Jurkat, Clone E6-1 (cell line): ENCODE measurements at regions not wholly inside any gene's neighbourhood (a gene's known extent, or its start where the extent isn't known, plus 50 kb on each side); places are given as distances from the start of the nearest gene placed in this dataset.

Experiments used
- DNase-seq: peaks from one replicate; pipeline ENCODE4 v3.0.0-alpha.2; 2011; ENCODE audit warnings: low read depth, low spot score
- H3K4me3 ChIP-seq: 2 replicates; pipeline ENCODE4 v1.5.1; 2011; ENCODE audit warnings: mild to moderate bottlenecking, low read length, control low read depth, moderate library complexity

DNA sequence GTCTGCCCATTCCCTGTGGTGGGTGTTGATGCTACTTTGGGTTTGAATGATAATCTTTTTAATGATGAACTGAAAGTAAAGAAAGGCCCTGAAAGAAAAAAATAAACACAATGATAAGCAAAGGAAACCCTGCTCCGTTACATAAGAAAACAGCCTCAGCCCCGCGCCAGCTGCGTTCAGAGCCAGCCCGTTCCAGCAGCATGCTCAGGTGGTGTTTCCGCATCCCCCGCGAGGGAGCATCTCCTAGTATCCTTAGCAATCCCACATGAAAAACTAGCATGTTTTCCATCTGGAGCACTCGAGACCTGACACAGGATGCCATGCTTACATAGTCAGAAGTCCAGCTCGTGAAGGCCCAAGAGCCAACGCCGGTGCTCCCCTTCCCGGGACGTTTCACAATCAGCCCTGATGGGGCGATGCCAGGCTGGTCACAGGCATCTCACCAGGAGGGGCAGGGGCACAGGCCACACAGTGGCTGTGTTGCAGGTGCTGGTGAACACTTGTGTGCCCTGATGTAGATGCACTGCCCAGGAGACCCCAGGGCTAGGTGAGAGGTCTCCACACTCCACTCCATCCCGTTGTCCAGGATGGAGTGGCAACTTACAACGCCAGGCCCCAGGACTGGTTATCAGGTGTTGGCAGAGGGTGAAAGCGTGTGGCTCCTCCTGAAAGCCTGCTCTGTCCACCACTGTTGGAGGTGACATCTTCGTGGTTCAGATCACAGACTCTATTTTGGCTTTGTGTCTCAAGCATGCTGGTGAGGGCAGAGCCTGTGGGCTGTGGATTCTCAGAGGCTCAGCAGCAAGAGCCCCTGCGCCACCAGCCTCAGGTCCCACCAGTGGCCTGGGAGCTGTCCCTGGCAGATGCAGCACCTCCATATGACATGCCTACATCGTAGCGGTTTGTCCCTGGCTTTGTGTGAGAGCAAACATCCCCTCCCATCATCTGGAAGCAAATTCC, 246.8 kb upstream of the IRX1 start:
- DNase-seq: no peak
- H3K4me3 ChIP-seq: no peak overlapping the region

DNA sequence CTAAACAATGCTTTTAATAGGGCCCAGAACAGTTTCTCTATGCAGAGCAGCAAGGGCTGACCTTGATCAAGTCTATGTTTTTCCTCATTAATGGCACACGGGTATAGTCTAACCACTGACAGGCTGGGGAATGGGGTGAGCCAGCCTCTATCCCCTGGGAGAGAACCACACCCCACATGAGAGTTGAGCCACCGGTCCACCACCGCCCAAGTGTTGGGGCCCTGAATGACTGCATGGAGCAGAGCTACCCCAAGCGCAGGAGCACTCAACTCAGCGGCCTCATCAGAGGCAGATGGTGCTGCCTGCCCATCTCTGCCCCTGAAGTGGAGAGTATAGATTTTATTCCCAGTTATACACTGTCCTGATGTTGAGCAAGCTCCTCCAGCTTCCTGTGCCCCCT, 247.9 kb upstream of the IRX1 start:
- DNase-seq: no peak
- H3K4me3 ChIP-seq: no peak overlapping the region

DNA sequence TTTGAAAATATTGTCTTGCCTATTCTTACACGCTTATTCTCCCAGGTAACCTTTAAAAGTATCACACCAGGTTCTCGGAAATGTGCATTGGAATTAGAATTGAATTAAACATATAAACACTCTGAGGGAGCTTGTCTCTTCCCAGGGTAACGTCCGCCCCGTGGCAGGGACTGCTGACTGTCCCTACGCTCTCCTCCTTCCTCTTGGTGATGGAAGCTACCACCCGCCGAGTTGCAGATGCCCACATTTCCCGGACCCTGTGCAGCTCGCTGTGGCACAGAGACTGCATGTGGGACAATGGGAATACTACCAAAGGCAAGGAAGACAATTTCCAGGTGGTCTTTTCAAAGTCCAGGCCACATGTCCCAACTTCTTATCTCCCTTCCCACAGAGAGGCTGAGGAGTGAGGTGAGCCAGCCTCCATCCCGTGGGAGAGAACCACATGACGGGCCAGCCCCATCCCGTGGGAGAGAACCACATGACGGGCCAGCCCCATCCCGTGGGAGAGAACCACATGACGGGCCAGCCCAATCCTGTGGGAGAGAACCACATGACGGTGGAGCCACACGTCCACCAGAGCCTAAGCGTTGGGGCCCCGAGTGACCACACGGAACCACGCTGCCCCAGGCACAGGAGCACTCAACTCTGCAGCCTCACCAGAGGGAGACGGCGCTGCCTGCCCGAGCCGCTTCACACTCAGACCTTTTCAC, 249.4 kb upstream of the IRX1 start:
- DNase-seq: no peak
- H3K4me3 ChIP-seq: no peak overlapping the region

DNA sequence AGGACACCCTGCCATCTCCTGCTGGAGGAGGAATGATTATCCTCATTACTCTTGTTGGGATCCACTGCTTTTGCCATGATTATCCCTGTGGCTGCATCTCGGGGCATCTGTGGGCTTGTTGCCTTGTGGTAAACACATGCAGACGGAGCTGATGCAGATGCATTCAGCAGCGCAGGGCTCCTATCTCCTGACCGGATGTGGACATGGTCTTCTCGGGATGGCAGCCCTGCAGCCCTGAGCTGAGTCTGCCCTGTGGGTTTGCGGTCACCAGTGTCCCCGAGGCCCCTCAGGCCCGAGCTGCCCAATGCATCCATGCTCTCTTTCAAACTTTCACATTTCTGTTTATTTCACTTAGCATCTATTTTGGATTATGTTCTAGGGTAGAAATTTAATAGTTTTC, 250.4 kb upstream of the IRX1 start:
- no peak overlapping the region for H3K4me3 ChIP-seq
- DNase-seq: no peak

DNA sequence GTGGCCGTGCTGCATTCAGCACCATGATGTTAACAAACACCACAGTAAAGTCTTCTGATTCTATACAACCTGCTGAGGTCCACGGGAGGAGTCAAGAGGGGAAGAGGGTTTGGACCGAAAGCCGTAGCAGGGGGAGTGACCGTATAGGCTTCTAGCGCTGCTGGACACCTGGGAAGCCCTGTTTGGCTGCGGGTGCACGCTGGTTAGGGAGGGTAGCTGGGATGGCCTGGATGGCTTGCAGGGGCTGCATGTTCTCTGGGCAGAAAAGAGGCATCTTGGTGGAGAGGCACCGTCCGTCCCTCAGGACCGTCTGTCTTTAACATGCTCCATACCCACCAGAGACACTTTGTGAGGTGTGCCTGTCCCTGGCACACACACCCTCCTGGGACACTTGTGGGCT, 251.0 kb upstream of the IRX1 start:
- no peak overlapping the region for H3K4me3 ChIP-seq
- no peak for DNase-seq

DNA sequence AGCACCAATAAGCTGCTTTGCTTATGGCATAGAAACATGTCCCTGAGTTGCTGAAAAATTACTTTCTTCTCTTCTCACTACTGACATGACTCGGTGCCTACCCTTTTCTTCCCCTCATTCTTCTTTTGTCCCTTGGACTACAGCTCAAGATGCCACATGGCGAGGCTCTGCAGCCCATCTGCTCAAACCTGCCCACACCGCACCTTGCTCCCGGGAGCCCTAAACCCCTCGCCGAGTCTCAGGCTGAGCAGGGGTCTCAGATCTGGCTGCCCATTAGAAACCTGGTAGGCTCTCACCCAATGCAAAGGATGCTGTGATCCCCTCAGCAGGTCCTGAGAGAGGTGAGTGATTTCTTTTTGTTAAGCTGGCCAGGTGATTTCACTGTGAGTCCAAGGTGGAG, 251.7 kb upstream of the IRX1 start:
- no peak overlapping the region for H3K4me3 ChIP-seq

DNA sequence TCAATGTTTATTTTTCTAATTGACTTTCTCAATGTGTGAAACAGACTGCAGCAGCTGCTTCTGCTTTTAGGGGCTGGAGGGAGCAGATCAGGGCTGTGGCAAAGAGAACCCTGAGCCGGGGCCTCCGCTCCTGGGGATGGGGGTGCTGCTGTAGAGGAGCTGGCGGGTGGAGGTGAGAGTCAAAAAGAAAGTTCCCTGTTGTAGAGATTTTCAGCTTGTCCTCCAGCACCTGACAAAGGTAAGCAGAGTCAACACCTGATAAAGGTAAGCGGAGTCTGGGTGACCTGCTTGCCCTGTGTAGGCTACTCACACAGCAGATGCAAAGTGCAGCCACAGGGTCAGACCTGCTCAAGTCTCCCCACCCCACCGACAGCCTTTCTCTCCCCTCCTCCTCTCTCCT, 252.4 kb upstream of the IRX1 start:
- DNase-seq: no peak
- H3K4me3 ChIP-seq: no peak overlapping the region

More for the DNA sequence above, 251.7 kb upstream of the IRX1 start:
- DNase-seq: no peak

DNA sequence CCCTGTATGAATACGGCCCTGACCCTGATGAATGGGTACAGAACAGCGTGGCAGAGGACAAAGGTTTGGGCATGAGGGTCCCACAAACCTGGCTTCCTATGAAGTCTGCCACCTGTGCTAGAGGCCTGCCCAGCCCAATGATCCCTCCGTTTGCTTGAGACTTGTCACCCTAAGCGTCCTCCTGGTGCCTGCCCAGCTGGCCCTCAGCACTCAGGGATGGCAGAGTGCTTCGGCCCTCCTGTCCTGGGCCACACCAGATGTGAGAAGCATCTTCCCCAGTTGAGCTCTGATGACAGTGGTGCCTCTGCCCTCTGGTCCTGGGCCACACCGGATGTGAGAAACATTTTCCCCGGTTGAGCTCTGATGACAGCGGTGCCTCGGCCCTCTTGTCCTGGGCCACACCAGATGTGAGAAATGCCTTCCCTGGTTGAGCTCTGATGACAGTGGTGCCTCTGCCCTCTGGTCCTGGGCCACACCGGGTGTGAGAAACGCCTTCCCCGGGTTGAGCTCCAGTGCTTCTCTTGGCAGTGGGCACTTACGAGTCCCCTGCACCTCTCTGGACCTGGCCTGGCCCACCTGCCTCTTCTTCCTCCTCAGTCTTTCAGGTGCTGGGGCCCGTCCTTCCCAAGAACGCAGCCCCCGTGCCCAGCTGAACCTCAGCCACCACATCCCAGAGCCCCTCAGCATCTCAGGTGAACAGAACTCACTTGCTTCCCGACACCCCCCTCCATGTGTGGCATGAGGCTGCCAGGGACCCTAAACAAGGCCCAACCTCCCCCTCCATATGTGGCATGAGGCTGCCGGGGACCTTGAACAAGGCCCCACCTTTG, 253.1 kb upstream of the IRX1 start:
- H3K4me3 ChIP-seq: no peak overlapping the region
- no peak for DNase-seq

DNA sequence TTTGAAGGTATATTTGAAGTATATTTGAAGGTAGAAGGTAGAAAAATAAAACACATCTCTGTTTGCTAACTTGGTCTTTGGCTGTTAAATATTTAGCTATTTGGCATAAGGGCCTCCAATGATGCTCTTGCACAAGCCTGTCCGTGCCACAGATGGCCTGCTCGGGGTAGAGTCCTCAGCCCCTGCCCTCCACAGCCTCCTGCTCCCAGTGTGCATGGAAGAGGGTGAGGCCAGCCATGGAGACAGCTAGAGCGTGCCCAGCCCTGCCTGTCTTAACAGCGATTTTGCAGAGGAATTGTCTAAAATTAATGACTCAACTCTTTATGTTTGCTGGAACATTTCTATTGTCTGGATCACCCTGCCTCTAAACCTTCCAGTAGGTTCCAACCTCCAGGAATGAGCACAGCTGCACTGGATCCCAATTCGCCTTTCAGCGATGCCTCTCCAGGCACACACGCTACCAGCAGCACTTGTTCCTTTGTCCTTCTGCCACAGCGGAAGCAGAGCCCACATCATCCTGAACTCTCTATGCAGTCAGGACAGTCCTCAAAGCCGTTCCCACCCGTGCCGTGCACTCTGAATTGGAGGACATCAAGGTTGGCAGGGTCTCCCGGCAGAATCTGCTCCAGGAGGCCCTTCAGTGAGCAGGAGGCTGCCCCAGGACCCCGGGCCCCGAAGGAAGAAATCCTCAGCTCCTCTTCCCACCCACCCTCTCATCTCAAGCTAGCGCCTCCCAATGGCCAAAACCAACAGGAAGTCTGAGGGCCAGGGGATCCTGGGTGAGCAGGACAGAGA, 254.0 kb upstream of the IRX1 start:
- no peak overlapping the region for H3K4me3 ChIP-seq
- DNase-seq: no peak

DNA sequence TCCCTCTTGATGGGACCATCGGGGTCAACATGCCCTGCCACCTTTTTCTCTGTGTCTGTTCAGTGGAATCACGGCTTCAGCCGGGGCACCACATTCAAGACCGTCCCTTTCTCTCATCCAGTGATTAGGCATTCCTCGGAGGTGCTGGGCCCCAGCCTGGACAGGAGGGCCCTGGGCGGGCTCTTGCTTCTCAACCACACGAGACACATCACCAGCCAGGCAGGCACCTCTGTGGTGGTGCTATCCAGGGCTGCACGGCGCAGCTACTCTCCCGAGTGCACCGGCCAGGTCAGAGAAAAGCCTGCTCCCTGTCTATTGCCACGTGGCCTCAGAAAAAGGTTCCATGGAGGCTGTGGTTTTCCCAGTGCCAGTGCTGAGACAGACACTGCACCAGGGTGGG, 255.2 kb upstream of the IRX1 start:
- DNase-seq: no peak
- H3K4me3 ChIP-seq: no peak overlapping the region

DNA sequence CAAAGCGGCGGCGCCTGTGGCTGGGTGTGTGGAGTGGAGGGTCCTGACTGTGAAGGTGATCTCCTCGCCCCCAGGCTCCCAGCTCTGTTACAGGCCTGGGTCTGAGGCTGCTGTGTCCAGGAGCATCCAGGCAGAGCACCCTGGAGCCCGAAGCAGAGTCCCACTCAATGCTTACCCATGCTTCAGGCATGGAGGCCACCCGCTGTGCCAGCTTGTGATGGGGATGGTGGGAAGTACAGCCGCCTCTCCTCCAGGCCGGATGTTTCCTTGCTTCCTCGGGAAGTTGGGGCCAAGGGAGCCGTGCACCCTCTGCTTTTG, 255.9 kb upstream of the IRX1 start:
- DNase-seq: no peak
- no peak overlapping the region for H3K4me3 ChIP-seq

DNA sequence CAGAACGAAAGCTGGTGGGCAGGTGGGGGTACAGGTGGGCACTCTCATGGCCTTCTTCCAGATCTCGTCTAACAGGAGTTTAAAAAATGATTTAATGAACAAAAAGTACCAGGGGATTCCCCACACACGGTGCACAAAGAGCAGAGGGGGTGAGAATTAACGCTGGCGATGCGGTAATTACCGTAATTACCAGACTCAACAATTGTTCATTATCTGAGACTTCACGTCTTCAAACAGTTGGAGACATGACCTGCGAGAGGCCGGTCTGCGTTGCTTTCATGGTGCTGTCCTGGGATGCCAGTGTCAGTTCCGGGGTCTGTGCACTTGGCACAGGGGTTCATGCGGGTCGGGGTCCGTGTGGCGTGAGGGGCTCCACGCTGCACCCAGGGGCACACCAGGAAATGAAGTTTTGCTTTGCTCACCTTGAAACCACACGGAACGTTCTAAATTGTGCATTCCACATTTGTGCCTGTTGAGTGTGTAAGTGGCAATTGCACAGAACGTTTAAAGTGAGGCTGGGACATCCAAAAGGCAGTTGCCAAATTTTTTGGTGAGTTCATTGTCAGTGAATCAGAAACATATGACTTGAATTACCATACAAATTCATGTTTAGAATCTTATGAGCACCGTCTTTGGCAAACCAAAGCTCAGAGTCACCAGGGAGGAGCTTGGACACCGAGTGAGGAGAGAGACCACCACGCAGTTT, 256.4 kb upstream of the IRX1 start:
- no peak for DNase-seq
- H3K4me3 ChIP-seq: no peak overlapping the region

DNA sequence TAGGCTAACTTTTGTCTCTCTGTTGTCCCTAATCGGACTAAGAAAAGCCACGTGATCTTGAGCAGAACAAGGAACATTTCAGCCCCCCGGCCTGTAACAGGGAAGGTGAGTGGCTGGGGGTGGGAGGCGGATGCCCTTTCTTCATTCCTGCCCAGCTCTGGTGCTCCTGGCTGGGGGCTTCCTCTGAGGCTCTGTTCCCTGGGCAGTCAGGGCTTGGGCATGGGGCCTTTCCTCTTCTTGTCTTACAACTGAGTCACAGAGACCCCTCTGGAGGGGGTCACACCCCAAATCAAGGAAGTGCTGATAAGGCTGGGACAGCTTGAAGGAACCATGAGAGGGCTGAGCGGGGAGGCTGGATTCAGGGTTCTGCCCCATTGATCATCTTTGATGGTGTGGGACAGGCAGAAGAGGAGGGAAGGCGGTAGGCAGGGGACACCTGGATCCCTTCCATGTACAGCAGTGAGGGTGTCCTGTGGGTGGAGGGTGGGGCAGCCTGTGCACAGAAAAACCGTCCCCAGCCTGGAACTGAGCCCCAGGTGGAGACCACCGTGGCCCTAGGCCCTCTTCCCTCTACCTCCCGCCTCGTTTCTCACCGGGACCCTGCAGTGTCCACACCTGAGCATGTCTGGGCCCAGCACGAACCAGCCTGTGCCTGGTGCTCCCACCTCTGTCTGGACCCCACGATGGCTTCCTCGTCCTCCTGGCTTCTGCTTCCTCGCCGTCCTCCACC, 257.7 kb upstream of the IRX1 start:
- DNase-seq: no peak

DNA sequence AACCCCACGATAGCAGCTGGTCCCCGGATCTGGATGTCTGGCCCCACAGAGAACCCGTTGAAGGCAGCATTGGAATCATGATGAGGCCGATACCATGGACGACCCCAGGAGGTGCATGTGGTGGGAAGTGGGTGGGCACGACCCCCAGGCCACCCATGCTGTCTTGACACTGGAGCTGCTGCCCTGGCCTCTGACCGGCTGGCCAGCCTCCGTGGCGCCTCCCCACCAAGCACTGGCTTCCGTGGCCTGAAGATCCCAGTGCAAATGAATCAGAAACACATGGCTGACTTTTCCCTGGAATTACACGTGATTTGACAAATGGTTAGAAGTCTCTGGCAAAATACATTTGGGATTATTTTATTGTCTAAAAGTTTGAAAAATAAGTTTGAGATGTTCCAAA, 259.0 kb upstream of the IRX1 start:
- DNase-seq: no peak
- H3K4me3 ChIP-seq: no peak overlapping the region

More for the DNA sequence above, 257.7 kb upstream of the IRX1 start:
- no peak overlapping the region for H3K4me3 ChIP-seq

DNA sequence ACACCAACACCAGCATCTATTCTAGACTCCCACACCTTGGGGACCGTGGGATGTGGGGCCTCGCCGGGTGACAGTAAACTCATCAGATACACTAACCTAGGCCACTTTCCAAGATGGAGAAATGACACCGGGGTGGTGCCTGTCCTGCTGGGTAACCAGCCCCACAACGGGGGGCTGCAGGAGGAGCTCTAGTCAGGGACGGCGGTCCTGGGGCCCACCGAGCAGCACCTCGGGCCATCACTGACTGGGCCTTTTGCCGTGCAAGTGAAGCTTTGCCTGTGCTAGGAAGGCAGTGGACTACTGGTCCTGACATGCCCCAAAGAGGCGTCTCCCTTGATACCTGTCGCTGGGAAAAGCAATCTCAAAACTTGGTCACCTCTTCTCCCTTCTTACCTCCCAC, 260.3 kb upstream of the IRX1 start:
- no peak for DNase-seq
- no peak overlapping the region for H3K4me3 ChIP-seq

DNA sequence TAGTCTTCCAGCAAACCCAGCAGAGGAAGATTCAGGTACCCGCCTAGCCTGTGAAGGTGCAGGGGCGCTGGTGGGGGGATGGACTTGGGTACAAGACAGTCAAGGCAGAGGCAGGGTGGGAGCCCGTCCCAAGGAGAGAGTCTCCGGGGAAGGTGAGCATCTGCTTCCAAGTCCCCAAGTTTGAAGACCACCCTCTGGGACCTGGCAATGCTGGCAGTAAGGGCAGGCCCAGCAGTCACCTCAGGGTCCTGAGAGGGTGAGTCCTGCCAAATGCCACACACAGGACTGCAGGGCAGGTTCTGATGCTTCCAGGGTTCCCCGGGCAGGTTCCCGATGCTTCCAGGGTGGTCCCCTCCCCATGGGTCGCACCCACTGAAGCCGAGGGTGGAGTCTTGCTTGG, 261.8 kb upstream of the IRX1 start:
- no peak overlapping the region for H3K4me3 ChIP-seq

DNA sequence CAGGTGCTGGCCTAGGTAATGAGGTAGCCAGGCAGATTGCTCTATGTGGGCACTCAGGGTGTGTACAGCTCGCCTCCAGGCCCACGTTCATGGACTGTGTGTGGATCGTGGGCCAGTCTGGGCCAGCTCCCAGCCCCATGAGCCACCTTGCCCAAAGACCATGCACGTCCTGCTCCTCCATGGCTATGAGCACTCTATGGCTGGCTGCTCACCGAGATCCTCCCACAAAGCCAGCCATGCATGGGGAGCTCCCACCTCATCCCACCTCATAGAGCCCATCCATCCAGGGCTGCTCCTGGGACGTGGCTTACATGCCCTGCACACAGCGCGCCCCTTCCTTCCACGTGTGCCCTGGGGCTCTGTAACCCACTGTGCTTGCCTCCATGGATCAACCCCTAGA, 262.5 kb upstream of the IRX1 start:
- H3K4me3 ChIP-seq: no peak overlapping the region
- no peak for DNase-seq

More for the DNA sequence above, 261.8 kb upstream of the IRX1 start:
- no peak for DNase-seq

DNA sequence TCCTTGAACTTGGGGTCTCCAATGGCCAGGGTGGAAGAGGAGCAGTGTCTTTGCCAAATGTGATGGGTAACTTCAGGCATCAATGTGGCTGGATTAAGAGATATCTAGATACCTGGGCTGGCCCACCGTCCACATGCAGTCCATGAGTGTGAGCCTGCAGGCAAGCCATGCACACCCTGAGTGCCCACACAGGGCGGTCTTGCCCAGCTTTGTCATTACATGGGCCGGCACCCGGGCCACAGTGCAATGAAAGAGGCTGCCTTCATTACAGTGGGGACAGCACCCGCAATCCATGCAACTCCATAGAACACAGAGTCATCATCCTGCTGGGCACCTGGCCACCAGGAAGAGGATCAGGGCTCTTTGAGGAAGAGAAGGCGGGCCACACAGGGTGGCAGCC, 263.8 kb upstream of the IRX1 start:
- no peak for DNase-seq
- H3K4me3 ChIP-seq: no peak overlapping the region
